ENCODE measurements at regions not wholly inside any gene's neighbourhood (a gene's known extent, or its start where the extent isn't known, plus 50 kb on each side); places are given as distances from the start of the nearest gene placed in this dataset.

- POLR2A ChIA-PET (ENCODE audit: unreplicated experiment), result no interaction called here
- no peak overlapping the region for H3K27ac ChIP-seq (ENCODE audit: low read length)
- H3K9me2 ChIP-seq (replicated peaks; ENCODE audit: low read length), result no peaks in the 10 kb centered on the region
- no peaks in the 10 kb centered on the region for H3K79me2 ChIP-seq (ENCODE audit: low read length)
- no peak for DNase-seq
- no peaks in the 10 kb centered on the region for H3F3A ChIP-seq (ENCODE audit: low read length, unreplicated experiment)
- no peak overlapping the region for H3K4me2 ChIP-seq (ENCODE audit: low read length)
- CTCF ChIA-PET, result no interaction called here
- TF ChIP-seq CTCF (conservative IDR thresholded peaks at IDR 0.05; ENCODE audit: low read depth, low read length), result no peak
- TF ChIP-seq EZH2phosphoT487 (IDR thresholded peaks at IDR 0.05; ENCODE audit: borderline replicate concordance, low read length), result no peak
- no peak for TF ChIP-seq EZH2 (IDR thresholded peaks at IDR 0.05; ENCODE audit: low read length, unreplicated experiment)
- H3K4me1 ChIP-seq (ENCODE audit: insufficient read depth, low read length), result no peaks in the 10 kb centered on the region
- H3K4me3 ChIP-seq (ENCODE audit: low read length), result no peak overlapping the region
- BruUV-seq (replicated peaks), result no TSS peak
- H4K20me1 ChIP-seq (ENCODE audit: low read length), result no peaks in the 10 kb centered on the region
- no peak overlapping the region for H3K9ac ChIP-seq (ENCODE audit: low read length)
- H3K36me3 ChIP-seq (ENCODE audit: low read depth, low read length), result no peaks in the 10 kb centered on the region
- H3K9me3 ChIP-seq (ENCODE audit: low read length), result no peaks in the 10 kb centered on the region
- no peak for ATAC-seq
- intact Hi-C loops (cut with micrococcal nuclease), result no loop called here
- no peak overlapping the region for H2AFZ ChIP-seq (ENCODE audit: low read length)
- peaks cover 94% of the 10 kb centered on the region for H3K27me3 ChIP-seq (ENCODE audit: low read length)
Observed at GRCh38 chr20:12827816-12828385, 180.9 kb upstream of the SPTLC3 start.

DNA sequence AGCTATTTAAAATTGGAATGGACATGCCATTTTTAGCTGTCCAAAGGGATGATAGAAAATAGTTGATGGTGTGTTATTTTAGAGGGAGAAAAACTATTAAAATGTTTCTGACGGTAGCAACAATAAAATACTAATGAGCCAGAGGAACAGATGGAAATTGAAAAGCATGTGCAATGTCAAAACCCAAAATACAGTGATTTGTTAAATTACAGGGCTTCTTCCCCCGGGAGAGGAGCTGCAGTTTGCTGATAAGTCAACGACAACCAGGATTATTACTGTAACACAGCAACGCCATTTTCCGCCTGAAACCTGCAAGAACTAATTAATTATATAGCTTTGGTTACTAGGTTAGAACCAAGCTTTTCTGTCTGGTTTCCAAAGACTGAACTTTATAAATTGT, 179.6 kb upstream of the SPTLC3 start:
- ChIA-PET CTCF (no interaction called here), POLR2A (ENCODE audit: unreplicated experiment) (no interaction called here)
- H3K4me1 ChIP-seq (ENCODE audit: insufficient read depth, low read length), result no peaks in the 10 kb centered on the region
- H3K36me3 ChIP-seq (ENCODE audit: low read depth, low read length), result no peaks in the 10 kb centered on the region
- no peak overlapping the region for H3K9ac ChIP-seq (ENCODE audit: low read length)
- no peaks in the 10 kb centered on the region for H3F3A ChIP-seq (ENCODE audit: low read length, unreplicated experiment)
- H3K4me3 ChIP-seq (ENCODE audit: low read length), result no peak overlapping the region
- DNase-seq (no peak), ATAC-seq (no peak)
- H3K9me2 ChIP-seq (replicated peaks; ENCODE audit: low read length), result no peaks in the 10 kb centered on the region
- no TSS peak for BruUV-seq (replicated peaks)
- H3K9me3 ChIP-seq (ENCODE audit: low read length), result no peaks in the 10 kb centered on the region
- H2AFZ ChIP-seq (ENCODE audit: low read length), result no peak overlapping the region
- no peaks in the 10 kb centered on the region for H3K79me2 ChIP-seq (ENCODE audit: low read length)
- peaks cover 91% of the 10 kb centered on the region for H3K27me3 ChIP-seq (ENCODE audit: low read length)
- intact Hi-C loops (cut with micrococcal nuclease), result no loop called here
- TF ChIP-seq CTCF (conservative IDR thresholded peaks at IDR 0.05; ENCODE audit: low read depth, low read length), result no peak
- TF ChIP-seq EZH2phosphoT487 (IDR thresholded peaks at IDR 0.05; ENCODE audit: borderline replicate concordance, low read length), result no peak
- no peak for TF ChIP-seq EZH2 (IDR thresholded peaks at IDR 0.05; ENCODE audit: low read length, unreplicated experiment)
- no peak overlapping the region for H3K27ac ChIP-seq (ENCODE audit: low read length)
- no peaks in the 10 kb centered on the region for H4K20me1 ChIP-seq (ENCODE audit: low read length)
- no peak overlapping the region for H3K4me2 ChIP-seq (ENCODE audit: low read length)

DNA sequence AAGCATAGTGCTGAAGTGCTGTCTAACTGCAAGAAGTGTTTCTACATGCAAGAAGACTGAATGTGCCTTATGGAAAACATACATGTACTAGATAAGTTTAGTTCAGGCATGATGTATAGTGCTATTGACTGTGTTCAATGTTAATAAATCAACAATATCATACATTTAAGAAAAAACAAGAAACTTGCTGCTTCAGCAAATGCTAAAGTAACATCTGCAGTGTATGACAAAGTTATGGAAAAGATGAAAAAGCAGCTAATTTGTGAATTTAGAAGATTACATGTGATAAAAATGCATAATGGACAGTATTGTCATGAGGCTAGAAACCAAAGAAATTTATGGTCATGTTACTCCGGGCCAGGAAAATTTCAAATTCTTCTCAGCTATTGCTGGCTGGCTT, 174.9 kb upstream of the SPTLC3 start:
- Histone ChIP-seq H3K36me3 (ENCODE audit: low read depth, low read length) (no peaks in the 10 kb centered on the region), H3K9me2 (replicated peaks; ENCODE audit: low read length) (no peaks in the 10 kb centered on the region), H3K4me3 (ENCODE audit: low read length) (no peak overlapping the region), H3K9me3 (ENCODE audit: low read length) (no peaks in the 10 kb centered on the region), H3K4me2 (ENCODE audit: low read length) (no peak overlapping the region), H2AFZ (ENCODE audit: low read length) (no peak overlapping the region), H3F3A (ENCODE audit: low read length, unreplicated experiment) (no peaks in the 10 kb centered on the region), H3K9ac (ENCODE audit: low read length) (no peak overlapping the region), H3K27ac (ENCODE audit: low read length) (no peak overlapping the region), H4K20me1 (ENCODE audit: low read length) (no peaks in the 10 kb centered on the region), H3K27me3 (ENCODE audit: low read length) (peaks cover 66% of the 10 kb centered on the region), H3K79me2 (ENCODE audit: low read length) (no peaks in the 10 kb centered on the region), H3K4me1 (ENCODE audit: insufficient read depth, low read length) (no peaks in the 10 kb centered on the region)
- intact Hi-C loops (cut with micrococcal nuclease), result no loop called here
- TF ChIP-seq EZH2phosphoT487 (IDR thresholded peaks at IDR 0.05; ENCODE audit: borderline replicate concordance, low read length) (no peak), CTCF (conservative IDR thresholded peaks at IDR 0.05; ENCODE audit: low read depth, low read length) (no peak), EZH2 (IDR thresholded peaks at IDR 0.05; ENCODE audit: low read length, unreplicated experiment) (no peak)
- ChIA-PET CTCF (no interaction called here), POLR2A (ENCODE audit: unreplicated experiment) (no interaction called here)
- no peak for ATAC-seq
- BruUV-seq (replicated peaks), result no TSS peak
- no peak for DNase-seq

All from PC-3 (cell line).